Fibroblast of lung (primary cell): ENCODE measurements at regions not wholly inside any gene's neighbourhood (a gene's known extent, or its start where the extent isn't known, plus 50 kb on each side); places are given as distances from the start of the nearest gene placed in this dataset.

ENCODE experiments used
- CTCF ChIP-seq, 2 donors: IDR thresholded peaks in 1 of 2; conservative IDR thresholded peaks in 1 of 2; 1 replicate in 1 of 2; 2 replicates in 1 of 2; pipeline ENCODE4 v1.5.1; 2011 to 2012; ENCODE audit warnings: low read length in 2 of 2, control low read depth in 1 of 2, inconsistent platforms in 1 of 2, low read depth in 1 of 2, mild to moderate bottlenecking in 1 of 2
- EZH2 ChIP-seq: IDR thresholded peaks from 2 replicates; pipeline ENCODE4 v1.5.1; 2012; ENCODE audit warnings: low read length, control low read depth, mild to moderate bottlenecking; ENCODE audit errors: missing control alignments

- no peak for TF ChIP-seq CTCF (conservative IDR thresholded peaks at IDR 0.05 in 1 of 2, IDR thresholded peaks at IDR 0.05 in 1 of 2; ENCODE audit: low read depth in 1 of 2, low read length in 2 of 2)
- TF ChIP-seq EZH2: no peak
Measured at GRCh38 chr1:234978397-234979295, 150.0 kb downstream of the TOMM20 start.
